Body of pancreas (tissue), 4 donors: ENCODE measurements at regions not wholly inside any gene's neighbourhood (a gene's known extent, or its start where the extent isn't known, plus 50 kb on each side); places are given as distances from the start of the nearest gene placed in this dataset.

Source experiments
- POLR2A ChIP-seq, 3 donors: fragments of 450-650 bp; IDR thresholded peaks; one replicate each; pipeline ENCODE4 v1.6.1; 2016; ENCODE audit warnings: antibody characterized with exemption in 3 of 3, mild to moderate bottlenecking in 2 of 3
- TF ChIP-seq, protein P1 (sequence below), 7 experiments: fragments of 450-650 bp in 4 of 7; fragments of 200-600 bp in 3 of 7; sonication (generic) in 3 of 7; IDR thresholded peaks; one replicate each; pipeline ENCODE4 v1.5.1; 2016 to 2019; ENCODE audit warnings: antibody characterized with exemption in 7 of 7

DNA sequence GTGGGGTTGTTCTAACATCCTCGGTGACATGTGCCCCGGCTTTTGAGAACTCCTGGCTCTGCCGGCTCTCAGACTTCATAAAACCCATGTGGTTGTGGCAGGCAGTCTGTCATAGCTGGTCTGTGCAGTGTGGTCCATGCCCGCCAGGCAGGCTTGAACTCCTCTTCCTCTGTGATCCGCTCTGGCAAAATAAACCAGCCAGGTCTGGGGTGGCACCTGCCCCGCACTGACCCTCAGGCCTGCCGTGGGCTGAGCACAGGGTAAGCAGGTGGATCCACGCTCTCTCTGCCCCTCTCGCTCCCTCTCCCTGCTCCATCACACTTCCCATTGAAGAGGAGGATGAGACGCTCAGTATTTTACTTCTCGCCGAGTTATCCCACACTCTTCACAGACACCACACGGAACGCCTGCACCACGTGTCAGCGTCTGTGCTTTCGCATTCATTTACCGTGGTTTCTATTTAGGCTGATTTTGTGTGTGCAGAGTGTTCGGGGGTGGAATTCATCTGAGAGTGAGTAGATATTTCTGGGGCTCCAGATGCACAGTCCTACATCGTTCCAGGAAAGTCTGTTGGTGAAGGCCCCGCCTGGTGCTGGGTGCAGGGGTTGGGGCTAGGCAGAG lies 56.4 kb downstream of the RTP5 start:
- TF ChIP-seq, protein P1, sequence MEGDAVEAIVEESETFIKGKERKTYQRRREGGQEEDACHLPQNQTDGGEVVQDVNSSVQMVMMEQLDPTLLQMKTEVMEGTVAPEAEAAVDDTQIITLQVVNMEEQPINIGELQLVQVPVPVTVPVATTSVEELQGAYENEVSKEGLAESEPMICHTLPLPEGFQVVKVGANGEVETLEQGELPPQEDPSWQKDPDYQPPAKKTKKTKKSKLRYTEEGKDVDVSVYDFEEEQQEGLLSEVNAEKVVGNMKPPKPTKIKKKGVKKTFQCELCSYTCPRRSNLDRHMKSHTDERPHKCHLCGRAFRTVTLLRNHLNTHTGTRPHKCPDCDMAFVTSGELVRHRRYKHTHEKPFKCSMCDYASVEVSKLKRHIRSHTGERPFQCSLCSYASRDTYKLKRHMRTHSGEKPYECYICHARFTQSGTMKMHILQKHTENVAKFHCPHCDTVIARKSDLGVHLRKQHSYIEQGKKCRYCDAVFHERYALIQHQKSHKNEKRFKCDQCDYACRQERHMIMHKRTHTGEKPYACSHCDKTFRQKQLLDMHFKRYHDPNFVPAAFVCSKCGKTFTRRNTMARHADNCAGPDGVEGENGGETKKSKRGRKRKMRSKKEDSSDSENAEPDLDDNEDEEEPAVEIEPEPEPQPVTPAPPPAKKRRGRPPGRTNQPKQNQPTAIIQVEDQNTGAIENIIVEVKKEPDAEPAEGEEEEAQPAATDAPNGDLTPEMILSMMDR (IDR thresholded peaks at IDR 0.05): no peak
- no peak for TF ChIP-seq POLR2A (IDR thresholded peaks at IDR 0.05)
